HepG2 (cell line): ENCODE measurements at regions not wholly inside any gene's neighbourhood (a gene's known extent, or its start where the extent isn't known, plus 50 kb on each side); places are given as distances from the start of the nearest gene placed in this dataset.

Experiments
- ATAC-seq: fragments of 200-7000 bp; cut with Tn5 transposase; 3 replicates; pipeline ENCODE4 v1.9.1; 2020; ENCODE audit warnings: mild to moderate bottlenecking, moderate library complexity
- BruUV-seq: library from RNA; stranded (reverse); fragments of 400-500 nt; replicated peaks from 2 replicates; lab custom pipeline; 2021; lab: Mats Ljungman, UMichigan
- CTCF ChIA-PET: fragments of 300-600 bp; formaldehyde crosslinking; extraction: SDS; loops from one replicate; lab custom pipeline; 2021; ENCODE audit warnings: low total read pairs, inconsistent platforms, low intra/inter-chr PET ratio; lab: Yijun Ruan, JAX
- POLR2A ChIA-PET: fragments of 350-600 bp; sonication (Branson Sonifier 250); formaldehyde crosslinking; loops from one replicate; lab custom pipeline; 2020; ENCODE audit warnings: antibody characterized with exemption, inconsistent platforms; lab: Yijun Ruan, JAX
- DNase-seq: peaks from one replicate; pipeline ENCODE4 v3.0.0-alpha.2; 2015; ENCODE audit warnings: low spot score
- FAIRE-seq: peaks from 3 replicates; lab custom pipeline; 2011; peaks lifted over from hg19 to GRCh38; lab: Jason Lieb, UNC
- H2AFZ ChIP-seq: one replicate; pipeline ENCODE4 v1.6.1; 2011; ENCODE audit warnings: low read length, inconsistent platforms
- H3K27ac ChIP-seq: fragments of 300-600 bp; 3 replicates; pipeline ENCODE4 v1.8.0; 2011; ENCODE audit warnings: mixed run types, mild to moderate bottlenecking, mixed read lengths, low read length, inconsistent platforms; ENCODE audit not compliant: insufficient read depth; ENCODE audit errors: extremely low read length
- H3K27me3 ChIP-seq, 2 experiments: fragments of 200-600 bp in 1 of 2; 2 replicates in 1 of 2; 3 replicates in 1 of 2; pipeline versions ENCODE4 v1.6.0 to v1.8.0; 2011; ENCODE audit warnings: low read length in 2 of 2, mild to moderate bottlenecking in 2 of 2, moderate library complexity in 2 of 2, inconsistent platforms in 1 of 2; ENCODE audit not compliant: insufficient read depth in 2 of 2, control insufficient read depth in 1 of 2
- H3K36me3 ChIP-seq, 2 experiments: fragments of 200-600 bp in 1 of 2; replicated peaks in 1 of 2; 2 replicates in 1 of 2; 3 replicates in 1 of 2; pipeline versions ENCODE4 v1.5.1 to v1.8.0; 2011; ENCODE audit warnings: low read length in 2 of 2, inconsistent platforms in 1 of 2; ENCODE audit not compliant: insufficient read depth in 2 of 2, control insufficient read depth in 1 of 2
- H3K4me1 ChIP-seq: 2 replicates; pipeline ENCODE4 v1.5.1; 2012; ENCODE audit warnings: low read length, inconsistent platforms; ENCODE audit not compliant: insufficient read depth
- H3K4me2 ChIP-seq: 2 replicates; pipeline ENCODE4 v1.6.0; 2011; ENCODE audit warnings: low read depth, low read length, inconsistent platforms
- H3K4me3 ChIP-seq, 3 experiments: fragments of 200-600 bp in 1 of 3; sonication (generic), shearing (Covaris generic) in 1 of 3; replicated peaks in 1 of 3; 2 replicates each; pipeline ENCODE4 v1.5.1; 2011 to 2016; ENCODE audit warnings: low read length in 3 of 3, inconsistent platforms in 2 of 3, low read depth in 2 of 3, mild to moderate bottlenecking in 2 of 3, control low read depth in 1 of 3, mixed read lengths in 1 of 3; ENCODE audit not compliant: insufficient read depth in 1 of 3
- H3K79me2 ChIP-seq: one replicate; pipeline ENCODE4 v1.6.1; 2011; ENCODE audit warnings: low read length, inconsistent platforms; ENCODE audit not compliant: insufficient read depth
- H3K9ac ChIP-seq: 2 replicates; pipeline ENCODE4 v1.6.0; 2011; ENCODE audit warnings: mild to moderate bottlenecking, low read depth, low read length, inconsistent platforms; ENCODE audit not compliant: insufficient read depth
- H3K9me3 ChIP-seq: 2 replicates; pipeline ENCODE4 v1.5.1; 2012; ENCODE audit warnings: mild to moderate bottlenecking, low read length
- H4K20me1 ChIP-seq: 2 replicates; pipeline ENCODE4 v1.6.0; 2011; ENCODE audit warnings: inconsistent platforms, mild to moderate bottlenecking, low read length, moderate library complexity; ENCODE audit not compliant: insufficient read depth
- CBFB ChIP-seq: sonication (generic); formaldehyde crosslinking; IDR thresholded peaks from 2 replicates; pipeline ENCODE4 v1.4.0; 2020; ENCODE audit warnings: missing genetic modification reagents
- KLF6 ChIP-seq: IDR thresholded peaks from 2 replicates; pipeline ENCODE4 v1.8.0; 2016; ENCODE audit warnings: missing biosample characterization, missing genetic modification reagents
- MAFF ChIP-seq: IDR thresholded peaks from 2 replicates; pipeline ENCODE4 v1.6.1; 2011; ENCODE audit warnings: low read depth, low read length, improper control_type of control experiment
- MBD4 ChIP-seq: IDR thresholded peaks from 2 replicates; pipeline ENCODE4 v1.6.1; 2012; ENCODE audit warnings: low read length, inconsistent platforms, borderline replicate concordance
- NAIF1 ChIP-seq: sonication (generic); formaldehyde crosslinking; IDR thresholded peaks from 2 replicates; pipeline ENCODE4 v1.5.0; 2020; ENCODE audit warnings: mild to moderate bottlenecking, missing genetic modification reagents, borderline replicate concordance
- NR3C1 ChIP-seq: sonication (generic); formaldehyde crosslinking; IDR thresholded peaks from 2 replicates; pipeline ENCODE4 v1.4.0; 2020; ENCODE audit warnings: missing genetic modification reagents
- PCBP1 ChIP-seq: fragments of 200-400 bp; formaldehyde crosslinking; IDR thresholded peaks from 2 replicates; pipeline ENCODE4 v1.6.1; 2017; ENCODE audit warnings: mild to moderate bottlenecking, low read depth, low read length, borderline replicate concordance
- XRCC5 ChIP-seq: fragments of 200-400 bp; formaldehyde crosslinking; optimal IDR thresholded peaks from 2 replicates; pipeline ENCODE3; 2017; ENCODE audit warnings: mild to moderate bottlenecking, low read length
- ZNF10 ChIP-seq: sonication (generic); formaldehyde crosslinking; IDR thresholded peaks from 2 replicates; pipeline ENCODE4 v1.4.0; 2020; ENCODE audit warnings: mild to moderate bottlenecking, low read depth, missing genetic modification reagents, borderline replicate concordance
- ZNF280B ChIP-seq: sonication (generic); formaldehyde crosslinking; IDR thresholded peaks from 2 replicates; pipeline ENCODE4 v1.5.0; 2020; ENCODE audit warnings: missing genetic modification reagents, mild to moderate bottlenecking, borderline replicate concordance
- ZNF503 ChIP-seq: sonication (generic); formaldehyde crosslinking; IDR thresholded peaks from 2 replicates; pipeline ENCODE4 v1.4.0; 2020; ENCODE audit warnings: missing genetic modification reagents
- ZNF749 ChIP-seq: sonication (generic); formaldehyde crosslinking; IDR thresholded peaks from 2 replicates; pipeline ENCODE4 v1.8.0; 2022; ENCODE audit warnings: mild to moderate bottlenecking, missing genetic modification reagents, moderate library complexity, borderline replicate concordance
- ZNF770 ChIP-seq: sonication (generic); formaldehyde crosslinking; IDR thresholded peaks from 2 replicates; pipeline ENCODE4 v1.5.0; 2020; ENCODE audit warnings: mild to moderate bottlenecking, missing genetic modification reagents
- ZSCAN31 ChIP-seq: sonication (generic); formaldehyde crosslinking; IDR thresholded peaks from 2 replicates; pipeline ENCODE4 v1.5.0; 2020; ENCODE audit warnings: low read depth, mild to moderate bottlenecking, missing genetic modification reagents
- WGBS: methylation state at CpG from one replicate; pipeline ENCODE4 v1.1.6; 2017; ENCODE audit warnings: low lambda C conversion rate; 5-methylcytosine and 5-hydroxymethylcytosine counted together
- in situ Hi-C: cut with HindIII; loops from 2 replicates; pipeline ENCODE4 v1.10.0; 2017; ENCODE audit warnings: low pct_unique_long_range_greater_than_20kb; ENCODE audit not compliant: extremely low pct_ligation_motif_present
- intact Hi-C: fragments of 100-400 bp; cut with micrococcal nuclease; formaldehyde crosslinking; loops from one replicate; pipeline ENCODE4 v1.10.0; 2022; ENCODE audit not compliant: unreplicated experiment

- no peak overlapping the region for H3K27ac ChIP-seq
- no peak overlapping the region for H2AFZ ChIP-seq
- in situ Hi-C loops (no loop called here), intact Hi-C loops (no loop called here)
- H4K20me1 ChIP-seq: no peaks in the 10 kb centered on the region
- no peak overlapping the region for H3K4me2 ChIP-seq
- H3K27me3 ChIP-seq: no peaks in the 10 kb centered on the region
- no peak for FAIRE-seq
- ATAC-seq: no peak
- H3K4me1 ChIP-seq: no peaks in the 10 kb centered on the region
- TF ChIP-seq NR3C1 (CRISPR knock-in tag) (no peak), ZSCAN31 (CRISPR knock-in tag) (no peak), MBD4 (no peak)
- no peak for DNase-seq
- BruUV-seq: no TSS peak
- 0% methylated on average over 1 of the region's 1 CpG for WGBS
- no peaks in the 10 kb centered on the region for H3K79me2 ChIP-seq
- H3K4me3 ChIP-seq: no peak overlapping the region
- H3K36me3 ChIP-seq: no peaks in the 10 kb centered on the region
- POLR2A ChIA-PET: no interaction called here
- no peak overlapping the region for H3K9ac ChIP-seq
- no peaks in the 10 kb centered on the region for H3K9me3 ChIP-seq
- CTCF ChIA-PET: no interaction called here
These were observed 117.9 kb upstream of the KCNN2 start for GRCh38 chr5:114243972-114244317.

- no peak for DNase-seq
- Histone ChIP-seq H4K20me1 (no peaks in the 10 kb centered on the region), H3K4me3 (no peak overlapping the region), H3K27me3 (no peaks in the 10 kb centered on the region), H3K36me3 (no peaks in the 10 kb centered on the region), H2AFZ (no peak overlapping the region), H3K9ac (no peak overlapping the region), H3K9me3 (no peaks in the 10 kb centered on the region), H3K79me2 (no peaks in the 10 kb centered on the region), H3K4me1 (no peaks in the 10 kb centered on the region), H3K4me2 (no peak overlapping the region), H3K27ac (no peak overlapping the region)
- BruUV-seq: no TSS peak
- POLR2A ChIA-PET: no interaction called here
- in situ Hi-C loops: no loop called here
- CTCF ChIA-PET: no interaction called here
- WGBS: 11% methylated on average over 2 of the region's 2 CpGs
- no peak for FAIRE-seq
- no peak for ATAC-seq
- intact Hi-C loops: no loop called here
- no peak for TF ChIP-seq ZNF280B (CRISPR knock-in tag)
- no peak for TF ChIP-seq ZNF10 (CRISPR knock-in tag)
- no peak for TF ChIP-seq MAFF
- no peak for TF ChIP-seq ZNF770 (CRISPR knock-in tag)
- TF ChIP-seq XRCC5: no peak
- no peak for TF ChIP-seq CBFB (CRISPR knock-in tag)
- no peak for TF ChIP-seq NAIF1 (CRISPR knock-in tag)
- no peak for TF ChIP-seq ZNF503
- no peak for TF ChIP-seq KLF6 (CRISPR knock-in tag)
- TF ChIP-seq ZNF749 (CRISPR knock-in tag): no peak
- no peak for TF ChIP-seq PCBP1
These were observed 112.0 kb upstream of the KCNN2 start for GRCh38 chr5:114249823-114250222.
